ENCODE measurements at regions not wholly inside any gene's neighbourhood (a gene's known extent, or its start where the extent isn't known, plus 50 kb on each side); places are given as distances from the start of the nearest gene placed in this dataset.

GRCh38 chr11:70630816-70631623, 232.7 kb downstream of the CTTN start:
- TF ChIP-seq POLR2A (IDR thresholded peaks at IDR 0.05) (no peak), CTCF (IDR thresholded peaks at IDR 0.05) (no peak)
